H9 (cell line): ENCODE measurements at regions not wholly inside any gene's neighbourhood (a gene's known extent, or its start where the extent isn't known, plus 50 kb on each side); places are given as distances from the start of the nearest gene placed in this dataset.

ENCODE experiments used
- DNase-seq: peaks from one replicate; pipeline ENCODE4 v3.0.0-alpha.2; 2017
- H2AFZ ChIP-seq: one replicate; pipeline ENCODE4 v1.6.1; 2013; ENCODE audit warnings: mild to moderate bottlenecking, low read length, control low read depth, moderate library complexity
- H2AK5ac ChIP-seq: 2 replicates; pipeline ENCODE4 v1.6.1; 2013; ENCODE audit warnings: low read length, control low read depth, mixed read lengths; ENCODE audit not compliant: insufficient read length
- H2BK120ac ChIP-seq: one replicate; pipeline ENCODE4 v1.6.1; 2013; ENCODE audit warnings: low read depth, mild to moderate bottlenecking, low read length, control low read depth, inconsistent platforms; ENCODE audit not compliant: poor library complexity, severe bottlenecking
- H2BK12ac ChIP-seq: 2 replicates; pipeline ENCODE4 v1.6.1; 2013; ENCODE audit warnings: low read length, control low read depth, mixed read lengths, low read depth; ENCODE audit not compliant: insufficient read length
- H2BK15ac ChIP-seq: 2 replicates; pipeline ENCODE4 v1.6.1; 2013; ENCODE audit warnings: low read depth, low read length, control low read depth
- H2BK20ac ChIP-seq: one replicate; pipeline ENCODE4 v1.6.1; 2013; ENCODE audit warnings: low read depth, mild to moderate bottlenecking, low read length, control low read depth, inconsistent platforms; ENCODE audit not compliant: poor library complexity, severe bottlenecking
- H2BK5ac ChIP-seq: 2 replicates; pipeline ENCODE4 v1.6.1; 2013; ENCODE audit warnings: low read length, control low read depth, mixed read lengths; ENCODE audit not compliant: insufficient read length
- H3K14ac ChIP-seq: 2 replicates; pipeline ENCODE4 v1.6.1; 2013; ENCODE audit warnings: low read length, control low read depth; ENCODE audit not compliant: insufficient read depth
- H3K18ac ChIP-seq: 2 replicates; pipeline ENCODE4 v1.6.1; 2013; ENCODE audit warnings: low read depth, mild to moderate bottlenecking, mixed read lengths, low read length, control low read depth; ENCODE audit not compliant: insufficient read length
- H3K23ac ChIP-seq: 2 replicates; pipeline ENCODE4 v1.6.1; 2013; ENCODE audit warnings: low read length, control low read depth, mixed read lengths, low read depth; ENCODE audit not compliant: insufficient read length
- H3K23me2 ChIP-seq: 2 replicates; pipeline ENCODE4 v1.6.1; 2013; ENCODE audit warnings: low read depth, mild to moderate bottlenecking, mixed read lengths, low read length, control low read depth; ENCODE audit not compliant: insufficient read length, poor library complexity, severe bottlenecking
- H3K27ac ChIP-seq: 2 replicates; pipeline ENCODE4 v1.5.1; 2013; ENCODE audit warnings: low read length, control low read depth, mixed read lengths, low read depth; ENCODE audit not compliant: insufficient read length
- H3K27me3 ChIP-seq: 2 replicates; pipeline ENCODE4 v1.6.1; 2013; ENCODE audit warnings: low read length, control low read depth, inconsistent platforms; ENCODE audit not compliant: insufficient read depth
- H3K4ac ChIP-seq: 2 replicates; pipeline ENCODE4 v1.6.1; 2013; ENCODE audit warnings: low read depth, mild to moderate bottlenecking, control low read depth, inconsistent platforms, low read length, moderate library complexity
- H3K4me1 ChIP-seq: 2 replicates; pipeline ENCODE4 v1.6.1; 2013; ENCODE audit warnings: low read length, control low read depth, inconsistent platforms; ENCODE audit not compliant: insufficient read depth
- H3K4me2 ChIP-seq: 2 replicates; pipeline ENCODE4 v1.6.1; 2013; ENCODE audit warnings: low read length, control low read depth, mixed read lengths; ENCODE audit not compliant: insufficient read length, insufficient read depth
- H3K56ac ChIP-seq: 2 replicates; pipeline ENCODE4 v1.6.1; 2013; ENCODE audit warnings: low read depth, mild to moderate bottlenecking, mixed read lengths, low read length, control low read depth; ENCODE audit not compliant: insufficient read length
- H3K79me1 ChIP-seq: 2 replicates; pipeline ENCODE4 v1.6.1; 2013; ENCODE audit warnings: low read depth, mild to moderate bottlenecking, moderate library complexity, low read length, control low read depth, inconsistent platforms; ENCODE audit not compliant: insufficient read depth, poor library complexity, severe bottlenecking
- H3K79me2 ChIP-seq: 2 replicates; pipeline ENCODE4 v1.6.1; 2013; ENCODE audit warnings: low read length, control low read depth, inconsistent platforms; ENCODE audit not compliant: insufficient read depth
- H3K9ac ChIP-seq: 2 replicates; pipeline ENCODE4 v1.6.1; 2013; ENCODE audit warnings: low read length, control low read depth, mixed read lengths; ENCODE audit not compliant: insufficient read length; ENCODE audit errors: extremely low read depth
- H3K9me3 ChIP-seq: one replicate; pipeline ENCODE4 v1.6.1; 2013; ENCODE audit warnings: low read depth, low read length, inconsistent platforms; ENCODE audit not compliant: control insufficient read depth
- H3T11ph ChIP-seq: one replicate; pipeline ENCODE4 v1.6.1; 2013; ENCODE audit warnings: mild to moderate bottlenecking, low read length, control low read depth, inconsistent platforms
- H4K20me1 ChIP-seq: one replicate; pipeline ENCODE4 v1.6.1; 2013; ENCODE audit not compliant: control insufficient read depth, insufficient read length, insufficient read depth
- H4K5ac ChIP-seq: 2 replicates; pipeline ENCODE4 v1.6.1; 2013; ENCODE audit warnings: low read depth, mild to moderate bottlenecking, mixed read lengths, low read length, control low read depth; ENCODE audit not compliant: insufficient read length
- H4K8ac ChIP-seq: replicated peaks from 2 replicates; pipeline ENCODE4 v1.6.1; 2013; ENCODE audit warnings: low read length, control low read depth, mixed read lengths, low read depth; ENCODE audit not compliant: insufficient read length
- H4K91ac ChIP-seq: 2 replicates; pipeline ENCODE4 v1.6.1; 2013; ENCODE audit warnings: low read depth, mild to moderate bottlenecking, moderate library complexity, mixed read lengths, low read length, control low read depth; ENCODE audit not compliant: insufficient read length
- H3K27ac Mint-ChIP-seq, 3 experiments: 2 replicates in 2 of 3; 3 replicates in 1 of 3; pipeline ENCODE4 v1.8.0; 2020 to 2021; ENCODE audit warnings: mixed read lengths in 3 of 3, mild to moderate bottlenecking in 1 of 3, moderate library complexity in 1 of 3
- H3K27me3 Mint-ChIP-seq: 2 replicates; pipeline ENCODE4 v1.8.0; 2021; ENCODE audit warnings: low read depth, mild to moderate bottlenecking, moderate library complexity, mixed read lengths
- H3K36me3 Mint-ChIP-seq, 3 experiments: 2 replicates in 2 of 3; 3 replicates in 1 of 3; pipeline ENCODE4 v1.8.0; 2020 to 2021; ENCODE audit warnings: low read depth in 3 of 3, mixed read lengths in 3 of 3; ENCODE audit not compliant: insufficient read depth in 1 of 3
- H3K4me1 Mint-ChIP-seq, 2 experiments: 2 replicates each; pipeline ENCODE4 v1.8.0; 2020; ENCODE audit warnings: mixed read lengths in 2 of 2
- H3K4me3 Mint-ChIP-seq, 2 experiments: 2 replicates in 1 of 2; 3 replicates in 1 of 2; pipeline ENCODE4 v1.8.0; 2020 to 2021; ENCODE audit warnings: mild to moderate bottlenecking in 2 of 2, mixed read lengths in 2 of 2, moderate library complexity in 1 of 2
- H3K9me3 Mint-ChIP-seq, 2 experiments: 2 replicates in 1 of 2; 3 replicates in 1 of 2; pipeline ENCODE4 v1.8.0; 2020; ENCODE audit warnings: mild to moderate bottlenecking in 2 of 2, mixed read lengths in 2 of 2, moderate library complexity in 1 of 2
- TF ChIP-seq, protein P1 (sequence below): fragments of 200-600 bp; sonication (generic); conservative IDR thresholded peaks from 3 replicates; pipeline ENCODE4 v1.8.0; 2021; ENCODE audit warnings: antibody characterized with exemption, mild to moderate bottlenecking

DNA sequence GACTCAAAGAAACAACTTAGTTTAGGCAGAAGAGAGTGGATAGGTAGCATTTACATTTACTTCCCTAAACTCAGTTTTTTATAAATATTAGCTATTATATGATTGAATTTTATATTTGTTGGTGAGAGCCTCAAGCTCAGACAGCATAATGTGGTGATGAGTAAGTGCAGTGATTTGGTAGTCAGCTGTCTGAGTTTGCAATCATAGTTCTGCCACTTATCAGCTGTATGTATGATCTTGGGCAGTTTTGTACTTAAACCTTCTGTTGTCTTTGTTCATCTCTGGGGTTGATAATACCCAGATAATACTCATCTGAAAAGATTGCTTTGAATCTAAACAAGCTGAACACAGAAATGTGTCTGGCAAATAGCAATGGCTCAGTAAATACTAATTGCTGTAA is 108.8 kb downstream of the ANXA1 start:
- no peak overlapping the region for H3K23ac ChIP-seq
- Mint-ChIP-seq H3K4me3 (no peak overlapping the region), H3K27ac (no peak overlapping the region), H3K9me3 (peaks cover 3 to 5% of the 10 kb centered on the region in 2 experiments; a peak in 3 of 5 replicates), H3K36me3 (peaks cover 0 to 3% (median 3%) of the 10 kb centered on the region in 3 experiments; a peak in 3 of 7 replicates), H3K4me1 (no peaks in the 10 kb centered on the region), H3K27me3 (no peaks in the 10 kb centered on the region)
- no peak overlapping the region for H3K4ac ChIP-seq
- no peaks in the 10 kb centered on the region for H3K79me1 ChIP-seq
- H3K14ac ChIP-seq, result no peak overlapping the region
- no peak overlapping the region for H2BK15ac ChIP-seq
- no peaks in the 10 kb centered on the region for H3K79me2 ChIP-seq
- H3K4me1 ChIP-seq, result no peaks in the 10 kb centered on the region
- H4K5ac ChIP-seq, result no peak overlapping the region
- no peak overlapping the region for H3K9ac ChIP-seq
- H3K18ac ChIP-seq, result no peak overlapping the region
- H3K23me2 ChIP-seq, result no peaks in the 10 kb centered on the region
- no peaks in the 10 kb centered on the region for H3K9me3 ChIP-seq
- no peak overlapping the region for H3K27ac ChIP-seq
- H3T11ph ChIP-seq, result no peak overlapping the region
- H2BK20ac ChIP-seq, result no peak overlapping the region
- H3K27me3 ChIP-seq, result no peaks in the 10 kb centered on the region
- H2AK5ac ChIP-seq, result no peak overlapping the region
- DNase-seq, result no peak
- TF ChIP-seq, protein P1, sequence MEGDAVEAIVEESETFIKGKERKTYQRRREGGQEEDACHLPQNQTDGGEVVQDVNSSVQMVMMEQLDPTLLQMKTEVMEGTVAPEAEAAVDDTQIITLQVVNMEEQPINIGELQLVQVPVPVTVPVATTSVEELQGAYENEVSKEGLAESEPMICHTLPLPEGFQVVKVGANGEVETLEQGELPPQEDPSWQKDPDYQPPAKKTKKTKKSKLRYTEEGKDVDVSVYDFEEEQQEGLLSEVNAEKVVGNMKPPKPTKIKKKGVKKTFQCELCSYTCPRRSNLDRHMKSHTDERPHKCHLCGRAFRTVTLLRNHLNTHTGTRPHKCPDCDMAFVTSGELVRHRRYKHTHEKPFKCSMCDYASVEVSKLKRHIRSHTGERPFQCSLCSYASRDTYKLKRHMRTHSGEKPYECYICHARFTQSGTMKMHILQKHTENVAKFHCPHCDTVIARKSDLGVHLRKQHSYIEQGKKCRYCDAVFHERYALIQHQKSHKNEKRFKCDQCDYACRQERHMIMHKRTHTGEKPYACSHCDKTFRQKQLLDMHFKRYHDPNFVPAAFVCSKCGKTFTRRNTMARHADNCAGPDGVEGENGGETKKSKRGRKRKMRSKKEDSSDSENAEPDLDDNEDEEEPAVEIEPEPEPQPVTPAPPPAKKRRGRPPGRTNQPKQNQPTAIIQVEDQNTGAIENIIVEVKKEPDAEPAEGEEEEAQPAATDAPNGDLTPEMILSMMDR, result no peak
- H2BK12ac ChIP-seq, result no peak overlapping the region
- H4K20me1 ChIP-seq, result no peaks in the 10 kb centered on the region
- no peak overlapping the region for H4K8ac ChIP-seq
- no peak overlapping the region for H2BK5ac ChIP-seq
- no peak overlapping the region for H3K56ac ChIP-seq
- no peak overlapping the region for H2AFZ ChIP-seq
- H3K4me2 ChIP-seq, result no peak overlapping the region
- H4K91ac ChIP-seq, result no peak overlapping the region
- no peak overlapping the region for H2BK120ac ChIP-seq
